Peyer's patch (tissue), 4 donors: ENCODE measurements at regions not wholly inside any gene's neighbourhood (a gene's known extent, or its start where the extent isn't known, plus 50 kb on each side); places are given as distances from the start of the nearest gene placed in this dataset.

ENCODE experiments used
- DNase-seq, 3 donors: peaks; one replicate each; pipeline ENCODE4 v3.0.0-alpha.2; 2017 to 2019
- H3K27ac ChIP-seq, 4 donors: fragments of 200-600 bp; sonication (generic); one replicate each; pipeline ENCODE4 v1.5.1; 2016 to 2019
- H3K27me3 ChIP-seq, 2 donors: fragments of 200-600 bp; sonication (generic); one replicate each; pipeline ENCODE4 v1.5.1; 2019
- H3K36me3 ChIP-seq, 3 donors: fragments of 200-600 bp; sonication (generic); one replicate each; pipeline ENCODE4 v1.5.1; 2016 to 2019
- H3K4me1 ChIP-seq, 4 donors: fragments of 200-600 bp; sonication (generic); one replicate each; pipeline ENCODE4 v1.5.1; 2016 to 2019
- H3K4me3 ChIP-seq, 4 donors: fragments of 200-600 bp; sonication (generic); 1 replicate in 3 of 4; 2 replicates in 1 of 4; pipeline ENCODE4 v1.5.1; 2016 to 2019; ENCODE audit warnings: mild to moderate bottlenecking in 1 of 4
- H3K9me3 ChIP-seq, 4 donors: fragments of 200-600 bp; sonication (generic); one replicate each; pipeline ENCODE4 v1.5.1; 2016 to 2019; ENCODE audit warnings: mild to moderate bottlenecking in 1 of 4
- POLR2A ChIP-seq, 2 donors: fragments of 450-650 bp; IDR thresholded peaks; one replicate each; pipeline ENCODE4 v1.5.1; 2017; ENCODE audit warnings: antibody characterized with exemption in 2 of 2, mild to moderate bottlenecking in 2 of 2, moderate library complexity in 2 of 2
- TF ChIP-seq, protein P1 (sequence below), 6 experiments: fragments of 450-650 bp in 4 of 6; fragments of 200-600 bp in 2 of 6; sonication (generic) in 1 of 6; IDR thresholded peaks; one replicate each; pipeline ENCODE4 v1.5.1; 2017 to 2019; ENCODE audit warnings: antibody characterized with exemption in 6 of 6, mild to moderate bottlenecking in 3 of 6, moderate library complexity in 1 of 6

DNA sequence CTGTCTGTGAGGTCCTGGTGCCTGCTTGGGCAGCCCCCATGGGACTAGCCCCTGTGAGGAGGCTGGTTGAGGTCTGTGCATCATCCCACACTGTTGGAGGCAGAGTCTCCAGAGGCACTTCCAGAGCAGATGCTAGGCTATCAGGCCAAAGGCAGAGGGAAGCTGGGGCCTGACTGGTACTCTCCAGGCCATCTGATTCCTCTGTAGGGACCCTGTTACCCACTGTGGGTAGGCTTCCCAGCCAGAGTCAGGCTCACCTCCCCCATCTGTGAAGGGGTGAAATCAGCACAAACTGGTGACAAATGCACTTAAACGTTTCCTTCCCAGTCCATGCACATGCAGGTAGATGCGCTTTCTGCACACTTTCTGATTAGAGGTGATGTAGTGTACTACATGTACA, 212.6 kb upstream of the TOPAZ1 start:
- Histone ChIP-seq H3K9me3 (no peaks in the 10 kb centered on the region), H3K27ac (no peak overlapping the region), H3K27me3 (no peaks in the 10 kb centered on the region), H3K4me1 (no peaks in the 10 kb centered on the region), H3K4me3 (no peak overlapping the region), H3K36me3 (no peaks in the 10 kb centered on the region)
- DNase-seq: no peak
- TF ChIP-seq, protein P1, sequence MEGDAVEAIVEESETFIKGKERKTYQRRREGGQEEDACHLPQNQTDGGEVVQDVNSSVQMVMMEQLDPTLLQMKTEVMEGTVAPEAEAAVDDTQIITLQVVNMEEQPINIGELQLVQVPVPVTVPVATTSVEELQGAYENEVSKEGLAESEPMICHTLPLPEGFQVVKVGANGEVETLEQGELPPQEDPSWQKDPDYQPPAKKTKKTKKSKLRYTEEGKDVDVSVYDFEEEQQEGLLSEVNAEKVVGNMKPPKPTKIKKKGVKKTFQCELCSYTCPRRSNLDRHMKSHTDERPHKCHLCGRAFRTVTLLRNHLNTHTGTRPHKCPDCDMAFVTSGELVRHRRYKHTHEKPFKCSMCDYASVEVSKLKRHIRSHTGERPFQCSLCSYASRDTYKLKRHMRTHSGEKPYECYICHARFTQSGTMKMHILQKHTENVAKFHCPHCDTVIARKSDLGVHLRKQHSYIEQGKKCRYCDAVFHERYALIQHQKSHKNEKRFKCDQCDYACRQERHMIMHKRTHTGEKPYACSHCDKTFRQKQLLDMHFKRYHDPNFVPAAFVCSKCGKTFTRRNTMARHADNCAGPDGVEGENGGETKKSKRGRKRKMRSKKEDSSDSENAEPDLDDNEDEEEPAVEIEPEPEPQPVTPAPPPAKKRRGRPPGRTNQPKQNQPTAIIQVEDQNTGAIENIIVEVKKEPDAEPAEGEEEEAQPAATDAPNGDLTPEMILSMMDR (IDR thresholded peaks at IDR 0.05): no peak
- no peak for TF ChIP-seq POLR2A (IDR thresholded peaks at IDR 0.05)

- DNase-seq: no peak
- H3K9me3 ChIP-seq: no peaks in the 10 kb centered on the region
- no peak for TF ChIP-seq POLR2A (IDR thresholded peaks at IDR 0.05)
- TF ChIP-seq, protein P1 (IDR thresholded peaks at IDR 0.05): no peak
- H3K27me3 ChIP-seq: no peaks in the 10 kb centered on the region
- no peak overlapping the region for H3K4me3 ChIP-seq
- H3K4me1 ChIP-seq: no peaks in the 10 kb centered on the region
- H3K36me3 ChIP-seq: no peaks in the 10 kb centered on the region
- no peak overlapping the region for H3K27ac ChIP-seq
Measured at GRCh38 chr3:44030285-44030684, 211.4 kb upstream of the TOPAZ1 start.

DNA sequence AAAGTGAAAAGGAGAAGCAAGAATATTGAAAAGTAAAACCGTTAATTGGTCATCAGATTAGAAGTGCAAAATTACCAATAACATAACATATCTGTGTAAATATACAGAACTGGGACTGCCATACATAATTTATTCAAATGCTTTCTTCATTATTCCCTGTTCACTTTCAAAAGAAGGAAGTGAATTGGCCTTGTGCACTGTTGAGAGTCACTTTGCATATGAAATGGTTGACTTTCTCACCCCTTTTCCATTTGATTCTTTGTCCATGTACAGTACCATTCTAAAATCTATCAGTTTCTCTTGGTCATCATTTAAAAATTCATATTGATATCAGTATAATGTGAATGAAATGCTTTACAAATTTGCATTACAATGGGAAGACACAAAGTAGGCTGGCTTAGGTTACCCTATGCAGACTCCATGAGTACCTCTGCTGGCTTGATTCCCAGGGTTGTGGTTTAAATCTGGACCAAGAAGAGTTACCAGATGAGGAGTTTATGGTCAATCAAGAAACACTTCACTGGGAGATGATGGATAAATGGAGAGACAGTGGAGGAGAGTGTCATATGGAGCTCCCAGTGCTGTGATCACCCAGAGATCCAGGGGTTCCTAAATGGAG, 210.9 kb upstream of the TOPAZ1 start:
- DNase-seq: no peak
- no peak overlapping the region for H3K4me3 ChIP-seq
- H3K27me3 ChIP-seq: no peaks in the 10 kb centered on the region
- no peaks in the 10 kb centered on the region for H3K4me1 ChIP-seq
- no peak overlapping the region for H3K27ac ChIP-seq
- H3K36me3 ChIP-seq: no peaks in the 10 kb centered on the region
- H3K9me3 ChIP-seq: no peaks in the 10 kb centered on the region
- TF ChIP-seq, protein P1 (IDR thresholded peaks at IDR 0.05): no peak
- TF ChIP-seq POLR2A (IDR thresholded peaks at IDR 0.05): no peak

- H3K27ac ChIP-seq: no peak overlapping the region
- TF ChIP-seq, protein P1 (IDR thresholded peaks at IDR 0.05): no peak
- no peak for TF ChIP-seq POLR2A (IDR thresholded peaks at IDR 0.05)
- no peaks in the 10 kb centered on the region for H3K4me1 ChIP-seq
- no peak overlapping the region for H3K4me3 ChIP-seq
- no peaks in the 10 kb centered on the region for H3K27me3 ChIP-seq
- no peaks in the 10 kb centered on the region for H3K9me3 ChIP-seq
- H3K36me3 ChIP-seq: no peaks in the 10 kb centered on the region
- DNase-seq: no peak
Measured at GRCh38 chr3:44031387-44032380, 210.0 kb upstream of the TOPAZ1 start.

- H3K4me1 ChIP-seq: no peaks in the 10 kb centered on the region
Measured at GRCh38 chr3:44032487-44032886, 209.2 kb upstream of the TOPAZ1 start.

More at GRCh38 chr3:44032487-44032886, 209.2 kb upstream of the TOPAZ1 start:
- Histone ChIP-seq H3K36me3 (no peaks in the 10 kb centered on the region), H3K9me3 (no peaks in the 10 kb centered on the region), H3K4me3 (no peak overlapping the region), H3K27ac (no peak overlapping the region), H3K27me3 (no peaks in the 10 kb centered on the region)
- TF ChIP-seq, protein P1 (IDR thresholded peaks at IDR 0.05): no peak
- TF ChIP-seq POLR2A (IDR thresholded peaks at IDR 0.05): no peak
- no peak for DNase-seq
